ENCODE measurements at regions not wholly inside any gene's neighbourhood (a gene's known extent, or its start where the extent isn't known, plus 50 kb on each side); places are given as distances from the start of the nearest gene placed in this dataset.

GRCh38 chr17:68097161-68097805, 61.7 kb downstream of the KPNA2 start:
- no peak for TF ChIP-seq CTCF (IDR thresholded peaks at IDR 0.05)
- no peak for TF ChIP-seq POLR2A (IDR thresholded peaks at IDR 0.05)

Data from adrenal gland (tissue), 5 donors.